K562 (cell line): ENCODE measurements at regions not wholly inside any gene's neighbourhood (a gene's known extent, or its start where the extent isn't known, plus 50 kb on each side); places are given as distances from the start of the nearest gene placed in this dataset.
A peak's percentile ranks its signal among the peaks of the same experiment; 100 is the strongest.

Source experiments
- ATAC-seq: fragments of 200-7000 bp; cut with Tn5 transposase; 3 replicates; pipeline ENCODE4 v1.9.1; 2020; ENCODE audit warnings: moderate library complexity
- BruUV-seq: library from RNA; stranded (reverse); fragments of 400-500 nt; replicated peaks from 2 replicates; lab custom pipeline; 2021; lab: Mats Ljungman, UMichigan
- CTCF ChIA-PET: fragments of 300-600 bp; formaldehyde crosslinking; extraction: SDS; loops from one replicate; lab custom pipeline; 2021; ENCODE audit warnings: low intra/inter-chr PET ratio; lab: Yijun Ruan, JAX
- POLR2A ChIA-PET: fragments of 300-600, 350-650 bp; sonication (Branson Sonifier 250); formaldehyde crosslinking; extraction: SDS; loops from one replicate; lab custom pipeline; 2021; ENCODE audit warnings: antibody characterized with exemption, inconsistent platforms; lab: Yijun Ruan, JAX
- DNase-seq, 4 experiments: peaks; one replicate each; pipeline versions ENCODE4 v3.0.0 to v3.0.0-alpha.2; 2011 to 2018; ENCODE audit warnings: low spot score in 3 of 4, mixed read lengths in 3 of 4; ENCODE audit errors: extremely low read depth in 1 of 4
- FAIRE-seq: peaks from 2 replicates; lab custom pipeline; 2011; peaks lifted over from hg19 to GRCh38; lab: Jason Lieb, UNC
- H2AFZ ChIP-seq: 2 replicates; pipeline ENCODE4 v1.6.0; 2011; ENCODE audit warnings: low read depth, low read length, control low read depth, inconsistent platforms
- H3K27ac ChIP-seq: fragments of 200-600 bp; 3 replicates; pipeline ENCODE4 v1.8.0; 2011; ENCODE audit warnings: low read depth, mild to moderate bottlenecking, control low read depth, inconsistent platforms, low read length, moderate library complexity, mixed read lengths; ENCODE audit errors: extremely low read depth
- H3K27me3 ChIP-seq, 2 experiments: fragments of 300-600 bp in 1 of 2; 2 replicates in 1 of 2; 3 replicates in 1 of 2; pipeline versions ENCODE4 v1.6.0 to v1.8.0; 2011; ENCODE audit warnings: inconsistent platforms in 2 of 2, low read length in 2 of 2, mild to moderate bottlenecking in 1 of 2, mixed read lengths in 1 of 2, moderate library complexity in 1 of 2; ENCODE audit not compliant: control insufficient read depth in 2 of 2, insufficient read depth in 2 of 2
- H3K36me3 ChIP-seq: fragments of 300-600 bp; 3 replicates; pipeline ENCODE4 v1.8.0; 2011; ENCODE audit warnings: mild to moderate bottlenecking, low read length, inconsistent platforms; ENCODE audit not compliant: control insufficient read depth, insufficient read depth
- H3K4me1 ChIP-seq, 2 experiments: fragments of 200-600 bp in 1 of 2; replicated peaks in 1 of 2; 2 replicates in 1 of 2; 3 replicates in 1 of 2; pipeline versions ENCODE4 v1.5.1 to v1.8.0; 2011; ENCODE audit warnings: inconsistent platforms in 2 of 2, low read length in 2 of 2, mild to moderate bottlenecking in 1 of 2, mixed read lengths in 1 of 2, moderate library complexity in 1 of 2; ENCODE audit not compliant: control insufficient read depth in 2 of 2, insufficient read depth in 2 of 2
- H3K4me2 ChIP-seq: 2 replicates; pipeline ENCODE4 v1.6.1; 2011; ENCODE audit warnings: low read length, control low read depth, inconsistent platforms, mixed read lengths; ENCODE audit not compliant: insufficient read depth
- H3K4me3 ChIP-seq: fragments of 200-600 bp; sonication (generic), shearing (Covaris generic); 2 replicates; pipeline ENCODE4 v1.5.1; 2016; ENCODE audit warnings: control low read depth, inconsistent platforms
- H3K79me2 ChIP-seq: fragments of 200-600 bp; 3 replicates; pipeline ENCODE4 v1.8.0; 2011; ENCODE audit warnings: low read length, inconsistent platforms; ENCODE audit not compliant: control insufficient read depth, insufficient read depth
- H3K9ac ChIP-seq, 2 experiments: 2 replicates each; pipeline versions ENCODE4 v1.6.0 to v1.6.1; 2011; ENCODE audit warnings: low read depth in 2 of 2, low read length in 2 of 2, control low read depth in 1 of 2, inconsistent platforms in 1 of 2, mild to moderate bottlenecking in 1 of 2, mixed read lengths in 1 of 2; ENCODE audit not compliant: insufficient read depth in 1 of 2
- H3K9me1 ChIP-seq: one replicate; pipeline ENCODE4 v1.6.0; 2011; ENCODE audit warnings: inconsistent platforms, mild to moderate bottlenecking, low read length, moderate library complexity; ENCODE audit not compliant: control insufficient read depth, insufficient read depth
- H3K9me3 ChIP-seq: replicated peaks from 2 replicates; pipeline ENCODE4 v1.5.1; 2011; ENCODE audit warnings: low read depth, low read length, inconsistent platforms; ENCODE audit not compliant: control insufficient read depth, insufficient read depth
- H4K20me1 ChIP-seq: replicated peaks from 2 replicates; pipeline ENCODE4 v1.6.1; 2011; ENCODE audit warnings: low read length, inconsistent platforms, mixed read lengths; ENCODE audit not compliant: control insufficient read depth, insufficient read depth
- CBX2 ChIP-seq: fragments of 200-600 bp; sonication (generic); IDR thresholded peaks from one replicate; pipeline ENCODE4 v1.6.1; 2012; ENCODE audit warnings: mild to moderate bottlenecking, low read length, inconsistent platforms; ENCODE audit not compliant: insufficient read depth, poor library complexity, severe bottlenecking
- EHMT2 ChIP-seq: fragments of 450-650 bp; IDR thresholded peaks from 2 replicates; pipeline ENCODE4 v1.6.1; 2018; ENCODE audit warnings: antibody characterized with exemption
- FOXA3 ChIP-seq, 2 experiments: fragments of 450-650 bp in 1 of 2; sonication (generic) in 1 of 2; formaldehyde crosslinking; IDR thresholded peaks in 1 of 2; conservative IDR thresholded peaks in 1 of 2; 2 replicates each; pipeline versions ENCODE4 v1.4.0 to v1.8.0; 2020 to 2022; ENCODE audit warnings: mild to moderate bottlenecking in 2 of 2, missing genetic modification reagents in 1 of 2
- FOXK2 ChIP-seq, 2 experiments: fragments of 450-650 bp; IDR thresholded peaks in 1 of 2; conservative IDR thresholded peaks in 1 of 2; 2 replicates each; pipeline ENCODE4 v1.6.1; 2016; ENCODE audit warnings: low read depth in 2 of 2, mild to moderate bottlenecking in 1 of 2
- HMG20B ChIP-seq: fragments of 250-450 bp; sonication (Bioruptor Pico); IDR thresholded peaks from 2 replicates; pipeline ENCODE4 v1.5.0; 2021; ENCODE audit warnings: mild to moderate bottlenecking
- HNRNPL ChIP-seq: fragments of 200-400 bp; formaldehyde crosslinking; IDR thresholded peaks from 2 replicates; pipeline ENCODE4 v1.6.1; 2017; ENCODE audit warnings: low read depth, mild to moderate bottlenecking, low read length
- KAT7 ChIP-seq: sonication (generic); formaldehyde crosslinking; IDR thresholded peaks from 2 replicates; pipeline ENCODE4 v1.8.0; 2022; ENCODE audit warnings: missing genetic modification reagents, mild to moderate bottlenecking, borderline replicate concordance
- MCM3 ChIP-seq: fragments of 450-650 bp; IDR thresholded peaks from 2 replicates; pipeline ENCODE4 v1.6.1; 2016
- MEIS2 ChIP-seq: fragments of 450-650 bp; IDR thresholded peaks from 2 replicates; pipeline ENCODE4 v1.6.1; 2014; ENCODE audit warnings: mild to moderate bottlenecking; ENCODE audit not compliant: partially characterized antibody
- NCOA2 ChIP-seq, 2 experiments: fragments of 450-650 bp; IDR thresholded peaks; 2 replicates each; pipeline ENCODE4 v1.6.1; 2018; ENCODE audit warnings: mild to moderate bottlenecking in 2 of 2, moderate library complexity in 1 of 2; ENCODE audit not compliant: partially characterized antibody in 2 of 2
- TAF7 ChIP-seq: fragments of 450-650 bp; IDR thresholded peaks from 2 replicates; pipeline ENCODE4 v1.6.1; 2016; ENCODE audit warnings: missing genetic modification characterization, missing compliant biosample characterization
- ZNF583 ChIP-seq: fragments of 250-450 bp; sonication (Bioruptor Pico); IDR thresholded peaks from 2 replicates; pipeline ENCODE4 v1.4.0; 2020
- WGBS: fragments of 100-300 bp; shearing (Covaris generic); methylation state at CpG from one replicate; pipeline ENCODE4 v1.1.6; 2016; ENCODE audit warnings: low coverage, mixed read lengths; ENCODE audit not compliant: insufficient coverage; ENCODE audit errors: missing lambda C conversion rate; 5-methylcytosine and 5-hydroxymethylcytosine counted together
- in situ Hi-C: fragments of 300-500 bp; cut with MboI; formaldehyde crosslinking; loops from 4 replicates; pipeline ENCODE4 v1.15.0; 2018; ENCODE audit warnings: inconsistent platforms, mixed read lengths
- intact Hi-C: fragments of 100-400 bp; cut with micrococcal nuclease; formaldehyde crosslinking; loops from 2 replicates; pipeline ENCODE4 v1.14.2; 2022
- TF ChIP-seq, protein P1 (sequence below): fragments of 250-450 bp; sonication (Bioruptor Pico); IDR thresholded peaks from 2 replicates; pipeline ENCODE4 v1.8.0; 2021; ENCODE audit warnings: moderate library complexity, mild to moderate bottlenecking, inconsistent platforms
- TF ChIP-seq, protein P2 (sequence below): fragments of 250-450 bp; sonication (Bioruptor Pico); IDR thresholded peaks from 2 replicates; pipeline ENCODE4 v1.6.1; 2021; ENCODE audit warnings: mild to moderate bottlenecking
- TF ChIP-seq, protein P3 (sequence below), 3 experiments: fragments of 200-800 bp in 1 of 3; sonication (Bioruptor generic) in 1 of 3; sonication (generic) in 1 of 3; formaldehyde crosslinking in 1 of 3; IDR thresholded peaks; 2 replicates each; pipeline versions ENCODE4 v1.6.1 to v1.8.0; 2016 to 2022; ENCODE audit warnings: mild to moderate bottlenecking in 2 of 3, missing compliant biosample characterization in 2 of 3, missing genetic modification characterization in 2 of 3, missing genetic modification reagents in 1 of 3
- TF ChIP-seq, protein P4 (sequence below): sonication (generic); IDR thresholded peaks from 2 replicates; pipeline ENCODE4 v1.6.1; 2016
- TF ChIP-seq, protein P5 (sequence below): fragments of 450-650 bp; conservative IDR thresholded peaks from 2 replicates; pipeline ENCODE4 v1.6.1; 2016; ENCODE audit warnings: missing genetic modification characterization, low read depth, mild to moderate bottlenecking, control low read depth, missing compliant biosample characterization

DNA sequence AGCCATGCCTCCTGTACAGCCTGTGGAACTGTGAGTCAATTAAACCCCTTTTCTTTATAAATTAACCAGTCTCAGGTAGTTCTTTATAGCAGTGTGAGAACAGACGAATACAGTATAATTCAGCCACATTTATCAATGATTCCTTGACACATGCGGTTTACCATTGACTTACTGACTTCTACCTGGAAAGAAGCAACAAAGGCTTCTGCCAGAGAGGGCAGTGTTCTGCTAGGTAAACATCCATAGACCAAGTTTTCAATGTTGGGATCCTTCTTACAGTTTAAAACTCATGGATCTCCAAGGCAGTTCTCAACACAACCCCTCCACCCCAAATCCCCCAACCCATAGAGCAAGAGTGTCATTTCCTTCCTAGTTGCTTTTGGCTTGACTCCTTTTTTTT, 150.6 kb downstream of the ZNF648 start:
- peaks cover 0 to 13% of the 10 kb centered on the region in 2 experiments; a peak in 3 of 5 replicates for H3K4me1 ChIP-seq
- BruUV-seq = no TSS peak
- peak; percentile 63 for FAIRE-seq
- TF ChIP-seq, protein P1, sequence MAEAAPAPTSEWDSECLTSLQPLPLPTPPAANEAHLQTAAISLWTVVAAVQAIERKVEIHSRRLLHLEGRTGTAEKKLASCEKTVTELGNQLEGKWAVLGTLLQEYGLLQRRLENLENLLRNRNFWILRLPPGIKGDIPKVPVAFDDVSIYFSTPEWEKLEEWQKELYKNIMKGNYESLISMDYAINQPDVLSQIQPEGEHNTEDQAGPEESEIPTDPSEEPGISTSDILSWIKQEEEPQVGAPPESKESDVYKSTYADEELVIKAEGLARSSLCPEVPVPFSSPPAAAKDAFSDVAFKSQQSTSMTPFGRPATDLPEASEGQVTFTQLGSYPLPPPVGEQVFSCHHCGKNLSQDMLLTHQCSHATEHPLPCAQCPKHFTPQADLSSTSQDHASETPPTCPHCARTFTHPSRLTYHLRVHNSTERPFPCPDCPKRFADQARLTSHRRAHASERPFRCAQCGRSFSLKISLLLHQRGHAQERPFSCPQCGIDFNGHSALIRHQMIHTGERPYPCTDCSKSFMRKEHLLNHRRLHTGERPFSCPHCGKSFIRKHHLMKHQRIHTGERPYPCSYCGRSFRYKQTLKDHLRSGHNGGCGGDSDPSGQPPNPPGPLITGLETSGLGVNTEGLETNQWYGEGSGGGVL (CRISPR knock-in tag) = no peak
- TF ChIP-seq MEIS2 (peak; percentile 19), ZNF583 (CRISPR knock-in tag) (no peak), NCOA2 (IDR thresholded peaks at IDR 0.05; ENCODE audit: partially characterized antibody in 2 of 2) (no peak), FOXK2 (conservative IDR thresholded peaks at IDR 0.05 in 1 of 2, IDR thresholded peaks at IDR 0.05 in 1 of 2; ENCODE audit: low read depth in 2 of 2) (peak in 1 of 2 experiments; percentile 48; a peak in 1 of 4 replicates), HMG20B (CRISPR knock-in tag) (no peak), FOXA3 (CRISPR knock-in tag; conservative IDR thresholded peaks at IDR 0.05 in 1 of 2, IDR thresholded peaks at IDR 0.05 in 1 of 2) (peak; percentile 72 to 91; a peak in 3 of 4 replicates), KAT7 (CRISPR knock-in tag) (no peak), CBX2 (no peak), MCM3 (no peak), EHMT2 (peak; percentile 58; the same call in 1 of the 2 replicates), TAF7 (tag) (no peak), HNRNPL (no peak)
- TF ChIP-seq, protein P2, sequence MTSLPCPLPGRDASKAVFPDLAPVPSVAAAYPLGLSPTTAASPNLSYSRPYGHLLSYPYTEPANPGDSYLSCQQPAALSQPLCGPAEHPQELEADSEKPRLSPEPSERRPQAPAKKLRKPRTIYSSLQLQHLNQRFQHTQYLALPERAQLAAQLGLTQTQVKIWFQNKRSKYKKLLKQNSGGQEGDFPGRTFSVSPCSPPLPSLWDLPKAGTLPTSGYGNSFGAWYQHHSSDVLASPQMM (CRISPR knock-in tag) = no peak
- TF ChIP-seq, protein P3, sequence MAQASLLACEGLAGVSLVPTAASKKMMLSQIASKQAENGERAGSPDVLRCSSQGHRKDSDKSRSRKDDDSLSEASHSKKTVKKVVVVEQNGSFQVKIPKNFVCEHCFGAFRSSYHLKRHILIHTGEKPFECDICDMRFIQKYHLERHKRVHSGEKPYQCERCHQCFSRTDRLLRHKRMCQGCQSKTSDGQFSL (CRISPR knock-in tag; IDR thresholded peaks at IDR 0.05) = no peak
- TF ChIP-seq, protein P3 (tag; IDR thresholded peaks at IDR 0.05) = no peak
- TF ChIP-seq, protein P4, sequence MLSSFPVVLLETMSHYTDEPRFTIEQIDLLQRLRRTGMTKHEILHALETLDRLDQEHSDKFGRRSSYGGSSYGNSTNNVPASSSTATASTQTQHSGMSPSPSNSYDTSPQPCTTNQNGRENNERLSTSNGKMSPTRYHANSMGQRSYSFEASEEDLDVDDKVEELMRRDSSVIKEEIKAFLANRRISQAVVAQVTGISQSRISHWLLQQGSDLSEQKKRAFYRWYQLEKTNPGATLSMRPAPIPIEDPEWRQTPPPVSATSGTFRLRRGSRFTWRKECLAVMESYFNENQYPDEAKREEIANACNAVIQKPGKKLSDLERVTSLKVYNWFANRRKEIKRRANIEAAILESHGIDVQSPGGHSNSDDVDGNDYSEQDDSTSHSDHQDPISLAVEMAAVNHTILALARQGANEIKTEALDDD = no peak
- TF ChIP-seq, protein P5, sequence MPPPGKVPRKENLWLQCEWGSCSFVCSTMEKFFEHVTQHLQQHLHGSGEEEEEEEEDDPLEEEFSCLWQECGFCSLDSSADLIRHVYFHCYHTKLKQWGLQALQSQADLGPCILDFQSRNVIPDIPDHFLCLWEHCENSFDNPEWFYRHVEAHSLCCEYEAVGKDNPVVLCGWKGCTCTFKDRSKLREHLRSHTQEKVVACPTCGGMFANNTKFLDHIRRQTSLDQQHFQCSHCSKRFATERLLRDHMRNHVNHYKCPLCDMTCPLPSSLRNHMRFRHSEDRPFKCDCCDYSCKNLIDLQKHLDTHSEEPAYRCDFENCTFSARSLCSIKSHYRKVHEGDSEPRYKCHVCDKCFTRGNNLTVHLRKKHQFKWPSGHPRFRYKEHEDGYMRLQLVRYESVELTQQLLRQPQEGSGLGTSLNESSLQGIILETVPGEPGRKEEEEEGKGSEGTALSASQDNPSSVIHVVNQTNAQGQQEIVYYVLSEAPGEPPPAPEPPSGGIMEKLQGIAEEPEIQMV (tag) = no peak

More for the DNA sequence above, 150.6 kb downstream of the ZNF648 start:
- H3K4me3 ChIP-seq = no peak overlapping the region
- no peaks in the 10 kb centered on the region for H3K9me3 ChIP-seq
- H4K20me1 ChIP-seq = no peaks in the 10 kb centered on the region
- H3K9me1 ChIP-seq = no peaks in the 10 kb centered on the region
- ATAC-seq = peak; percentile 75
- H3K4me2 ChIP-seq = no peak overlapping the region
- no peak overlapping the region for H3K9ac ChIP-seq
- DNase-seq = peak in 2 of 4 experiments; percentile 30 to 49
- WGBS = 8% methylated on average over 2 of the region's 2 CpGs
- H3K27me3 ChIP-seq = no peaks in the 10 kb centered on the region
- H2AFZ ChIP-seq = no peak overlapping the region
- in situ Hi-C loops (no loop called here), intact Hi-C loops (no loop called here)
- H3K36me3 ChIP-seq = no peaks in the 10 kb centered on the region
- H3K79me2 ChIP-seq = no peaks in the 10 kb centered on the region
- CTCF ChIA-PET = no interaction called here
- POLR2A ChIA-PET = no interaction called here
- H3K27ac ChIP-seq = no peak overlapping the region
